ENCODE measurements at regions not wholly inside any gene's neighbourhood (a gene's known extent, or its start where the extent isn't known, plus 50 kb on each side); places are given as distances from the start of the nearest gene placed in this dataset.

GRCh38 chr11:134480136-134480712 lies 68.2 kb upstream of the B3GAT1 start:
- Histone ChIP-seq H4K20me1 (ENCODE audit: control insufficient read depth, insufficient read depth, insufficient read length) (no peaks in the 10 kb centered on the region), H3K9me3 (ENCODE audit: control insufficient read depth, low read depth, low read length) (no peaks in the 10 kb centered on the region), H2BK12ac (ENCODE audit: insufficient read length, low read depth, low read length) (no peak overlapping the region), H3K4ac (ENCODE audit: low read depth, low read length) (no peak overlapping the region), H3K4me1 (ENCODE audit: insufficient read depth, low read length) (peaks cover 6% of the 10 kb centered on the region; the same call in 1 of the 2 replicates), H2AFZ (ENCODE audit: low read length) (no peak overlapping the region), H3K27me3 (ENCODE audit: insufficient read depth, low read length) (no peaks in the 10 kb centered on the region; the same call in 1 of the 2 replicates), H3T11ph (ENCODE audit: low read length) (no peak overlapping the region), H2AK5ac (ENCODE audit: insufficient read length, low read length) (no peak overlapping the region), H2BK20ac (ENCODE audit: low read depth, low read length, poor library complexity, severe bottlenecking) (no peak overlapping the region), H4K8ac (replicated peaks; ENCODE audit: insufficient read length, low read depth, low read length) (no peak overlapping the region), H4K91ac (ENCODE audit: insufficient read length, low read depth, low read length) (no peak overlapping the region), H4K5ac (ENCODE audit: insufficient read length, low read depth, low read length) (no peak overlapping the region), H2BK5ac (ENCODE audit: insufficient read length, low read length) (no peak overlapping the region), H3K23me2 (ENCODE audit: insufficient read length, low read depth, low read length, poor library complexity, severe bottlenecking) (no peaks in the 10 kb centered on the region), H2BK120ac (ENCODE audit: low read depth, low read length, poor library complexity, severe bottlenecking) (no peak overlapping the region), H3K56ac (ENCODE audit: insufficient read length, low read depth, low read length) (no peak overlapping the region), H3K79me2 (ENCODE audit: insufficient read depth, low read length) (no peaks in the 10 kb centered on the region), H3K4me2 (ENCODE audit: insufficient read depth, insufficient read length, low read length) (no peak overlapping the region), H3K14ac (ENCODE audit: insufficient read depth, low read length) (no peak overlapping the region), H2BK15ac (ENCODE audit: low read depth, low read length) (no peak overlapping the region), H3K79me1 (ENCODE audit: insufficient read depth, low read depth, low read length, poor library complexity, severe bottlenecking) (no peaks in the 10 kb centered on the region), H3K23ac (ENCODE audit: insufficient read length, low read depth, low read length) (no peak overlapping the region), H3K18ac (ENCODE audit: insufficient read length, low read depth, low read length) (no peak overlapping the region), H3K9ac (ENCODE audit: extremely low read depth, insufficient read length, low read length) (no peak overlapping the region), H3K27ac (ENCODE audit: insufficient read length, low read depth, low read length) (no peak overlapping the region)
- DNase-seq = peak; percentile 8
- no peak overlapping the region for H3K27ac Mint-ChIP-seq
- H3K27me3 Mint-ChIP-seq (ENCODE audit: low read depth) = peaks cover 30% of the 10 kb centered on the region
- no peaks in the 10 kb centered on the region; a peak in 1 of 5 replicates for H3K9me3 Mint-ChIP-seq
- peaks cover 28 to 35% of the 10 kb centered on the region in 2 experiments for H3K4me1 Mint-ChIP-seq
- WGBS (ENCODE audit: extremely low coverage, insufficient read length, low lambda C conversion rate) = no CpG with 5 or more reads among the region's 5 CpGs
- no peaks in the 10 kb centered on the region for H3K36me3 Mint-ChIP-seq (ENCODE audit: insufficient read depth in 1 of 3, low read depth in 3 of 3)
- no peak for TF ChIP-seq CTCF (conservative IDR thresholded peaks at IDR 0.05)
- H3K4me3 Mint-ChIP-seq = no peak overlapping the region
